ENCODE measurements at regions not wholly inside any gene's neighbourhood (a gene's known extent, or its start where the extent isn't known, plus 50 kb on each side); places are given as distances from the start of the nearest gene placed in this dataset.

DNA sequence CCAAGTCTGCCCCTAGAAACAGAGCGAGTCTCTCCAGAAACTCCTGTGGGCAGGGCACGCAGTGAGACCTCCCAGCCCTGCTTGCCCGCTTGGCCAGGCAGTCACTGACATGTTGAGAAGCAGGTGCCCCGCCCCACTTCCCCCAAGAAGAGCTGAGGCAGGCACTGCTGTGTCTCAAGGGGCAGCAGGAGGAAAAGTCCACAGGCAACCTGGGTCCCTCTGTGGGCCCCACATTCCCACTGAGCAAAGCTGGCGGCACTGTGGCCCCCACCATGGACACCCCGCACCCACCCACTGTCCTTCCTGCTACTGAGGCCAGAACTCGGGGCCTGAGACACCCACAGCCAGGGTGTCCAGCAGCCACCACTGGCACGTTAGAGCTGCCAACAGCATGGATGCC, 137.3 kb upstream of the NKX1-1 start:
- no peak for DNase-seq (ENCODE audit: low read depth)

DNA sequence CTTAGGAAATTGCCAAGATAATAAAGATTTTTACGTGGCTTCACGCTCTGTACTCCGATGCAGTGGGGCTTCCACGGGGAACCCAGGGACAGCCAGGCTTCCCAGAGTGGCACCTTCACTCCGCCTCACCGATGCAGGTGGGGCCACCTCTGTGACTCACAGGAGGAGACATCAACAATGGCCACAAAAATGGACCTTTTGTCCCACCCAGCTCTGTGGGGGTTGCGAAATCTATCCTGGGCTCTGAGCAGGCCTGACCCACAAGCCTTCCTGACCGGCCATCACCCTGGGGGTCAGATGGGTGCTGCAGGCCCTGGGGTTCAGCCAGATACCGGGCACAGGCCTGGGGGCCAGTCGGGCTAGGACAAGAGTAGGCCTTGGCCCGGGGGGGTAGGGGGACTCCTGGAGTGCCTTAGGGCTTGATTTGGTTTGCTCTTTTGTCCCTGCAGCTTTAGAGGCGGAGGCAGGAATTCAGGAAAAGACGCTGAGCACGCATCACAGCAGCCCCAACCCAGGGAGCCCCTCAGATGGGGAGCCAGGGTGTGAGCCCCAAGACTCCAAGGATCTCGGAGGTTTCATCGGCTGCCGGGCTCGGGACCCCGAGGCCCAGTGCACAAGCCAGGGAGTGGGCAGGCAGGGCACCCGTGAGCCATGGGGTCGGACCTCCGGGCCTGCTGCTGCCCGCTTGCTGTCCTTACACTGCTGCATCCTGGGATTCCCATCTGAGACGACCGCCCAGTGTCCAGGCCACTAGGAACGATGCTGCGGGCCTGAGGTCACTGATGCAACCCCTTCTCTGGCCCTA, 136.5 kb upstream of the NKX1-1 start:
- DNase-seq (ENCODE audit: low read depth) = no peak

DNA sequence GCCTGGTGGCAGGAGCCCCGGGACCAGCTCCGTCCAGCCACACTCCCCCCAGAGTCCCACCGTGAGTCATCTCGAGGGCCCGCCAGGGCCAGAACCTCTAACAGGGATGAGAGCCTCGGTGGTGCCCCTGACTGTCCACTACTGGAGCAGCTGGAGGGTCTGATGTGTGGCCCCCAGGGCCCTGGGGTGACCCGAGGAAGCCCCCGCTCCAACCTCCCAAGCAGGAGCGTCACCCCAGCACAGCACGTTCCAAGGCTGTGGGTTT, 135.9 kb upstream of the NKX1-1 start:
- DNase-seq (ENCODE audit: low read depth) = no peak

- DNase-seq (ENCODE audit: low read depth) = no peak
Observed at GRCh38 chr4:1541449-1542225, 135.4 kb upstream of the NKX1-1 start.

DNA sequence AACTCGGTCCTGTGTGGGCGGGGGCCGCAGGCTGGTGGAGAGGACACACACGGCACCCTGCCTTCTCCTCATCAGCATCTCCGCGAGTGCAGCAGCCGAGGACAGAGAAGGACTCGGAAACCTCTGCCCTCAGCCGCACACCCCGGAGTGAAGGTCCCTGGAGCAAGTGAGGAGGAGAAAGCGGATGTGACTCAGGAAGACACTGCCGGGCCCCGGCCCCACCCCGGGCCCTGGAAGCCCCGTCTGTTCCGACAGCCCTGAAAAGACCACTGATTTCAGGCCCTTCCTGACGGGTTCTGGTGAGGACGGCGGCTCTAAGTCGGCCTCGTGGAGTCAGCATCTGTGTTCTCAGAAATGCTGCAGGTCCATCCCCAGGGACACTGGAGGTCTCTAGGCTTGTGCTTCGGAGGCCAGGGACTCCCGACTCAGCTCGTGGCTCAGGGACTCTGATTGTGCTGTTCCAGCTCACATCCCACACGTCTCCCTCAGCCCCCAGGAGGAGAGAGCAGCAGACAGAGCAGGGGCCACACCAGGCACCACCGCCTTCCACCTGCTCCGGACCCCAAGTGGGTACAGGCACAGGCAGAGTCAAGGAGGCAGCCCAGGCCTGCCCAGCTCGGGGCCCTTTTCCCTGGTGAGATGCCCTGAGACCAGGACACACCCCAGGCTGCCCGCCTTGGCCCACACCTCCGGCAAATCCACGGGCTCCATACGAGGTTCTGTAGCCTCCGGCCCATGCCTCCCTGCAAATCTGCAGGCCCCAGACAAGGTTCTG, 134.5 kb upstream of the NKX1-1 start:
- DNase-seq (ENCODE audit: low read depth) = no peak

DNA sequence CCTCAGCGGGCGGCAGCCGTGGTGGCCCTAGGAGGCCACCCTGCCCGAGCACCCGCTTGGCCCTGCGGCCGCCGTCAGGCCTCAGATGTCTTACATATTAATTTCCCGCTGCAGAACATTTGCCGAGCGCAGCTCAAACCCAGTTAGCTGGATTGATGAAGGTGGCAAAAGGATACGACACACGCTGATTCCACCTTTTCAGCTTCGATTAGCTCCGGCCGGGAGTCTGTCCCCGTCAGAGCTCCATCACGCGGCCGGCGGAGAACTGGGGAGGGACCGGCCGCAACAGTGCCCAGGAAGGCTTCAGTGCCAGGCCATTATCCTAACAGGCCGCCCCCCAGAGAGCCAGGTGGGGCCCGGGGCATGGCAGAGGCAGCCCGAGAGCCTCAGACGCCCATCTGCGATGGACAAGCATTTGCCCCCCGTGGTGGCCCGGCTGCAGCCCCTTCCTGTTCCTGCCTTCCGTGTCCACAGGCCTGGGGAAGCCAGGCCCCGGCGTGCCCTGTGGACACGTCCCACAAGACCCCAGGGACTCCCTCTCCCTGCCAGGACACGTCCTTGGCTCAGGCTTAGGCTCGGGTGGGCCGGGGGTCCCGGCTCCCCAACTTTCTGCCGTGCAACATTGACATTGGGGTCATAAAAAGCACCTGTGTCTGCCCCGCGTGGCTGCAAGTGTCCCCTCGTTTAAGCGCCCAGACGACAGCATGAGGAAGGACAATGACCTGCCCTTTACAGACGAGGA, 133.8 kb upstream of the NKX1-1 start:
- no peak for DNase-seq (ENCODE audit: low read depth)

- DNase-seq (ENCODE audit: low read depth) = no peak
Observed at GRCh38 chr4:1538941-1539772, 132.9 kb upstream of the NKX1-1 start.

GRCh38 chr4:1538096-1538410, 131.8 kb upstream of the NKX1-1 start:
- no peak for DNase-seq (ENCODE audit: low read depth)

- no peak for DNase-seq (ENCODE audit: low read depth)
Observed at GRCh38 chr4:1537410-1538095, 131.3 kb upstream of the NKX1-1 start.

DNA sequence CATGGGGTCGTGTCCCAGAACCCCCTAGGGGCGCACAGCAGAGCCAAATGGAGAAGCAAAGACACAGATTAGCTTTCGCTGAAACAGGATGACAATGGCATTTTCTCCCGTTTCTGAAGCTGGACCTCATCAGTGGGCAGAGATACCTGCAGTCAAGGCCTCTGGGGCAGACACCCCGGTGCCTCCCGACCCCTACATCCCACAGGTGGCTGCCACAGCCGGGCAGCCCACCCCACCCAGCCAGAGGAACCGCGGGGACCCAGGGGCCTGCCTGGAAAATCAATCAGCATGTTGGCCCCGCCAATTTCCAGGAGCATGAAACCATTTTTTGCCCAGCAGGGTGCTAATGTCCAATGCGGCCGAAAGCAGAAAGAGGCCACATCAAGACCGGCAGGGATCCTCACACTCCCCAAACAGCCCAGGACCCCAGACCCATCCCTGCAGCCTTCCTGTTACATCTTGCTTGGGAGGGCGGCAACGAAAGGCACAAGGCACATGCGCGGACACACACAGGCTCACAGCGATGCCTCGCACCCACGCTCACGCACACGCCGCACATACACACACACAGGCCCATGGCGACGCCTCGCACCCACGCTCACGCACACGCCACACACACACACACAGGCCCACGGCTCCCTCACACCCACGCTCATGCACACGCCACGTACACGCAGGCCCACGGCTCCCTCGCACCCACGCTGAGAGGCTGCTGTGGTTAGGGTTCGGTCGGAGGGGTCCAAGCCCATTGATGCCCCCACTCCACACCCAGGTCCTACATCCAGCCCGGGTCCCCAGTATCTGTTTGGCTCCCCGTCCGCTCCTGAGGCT, 130.6 kb upstream of the NKX1-1 start:
- no peak for DNase-seq (ENCODE audit: low read depth)

DNA sequence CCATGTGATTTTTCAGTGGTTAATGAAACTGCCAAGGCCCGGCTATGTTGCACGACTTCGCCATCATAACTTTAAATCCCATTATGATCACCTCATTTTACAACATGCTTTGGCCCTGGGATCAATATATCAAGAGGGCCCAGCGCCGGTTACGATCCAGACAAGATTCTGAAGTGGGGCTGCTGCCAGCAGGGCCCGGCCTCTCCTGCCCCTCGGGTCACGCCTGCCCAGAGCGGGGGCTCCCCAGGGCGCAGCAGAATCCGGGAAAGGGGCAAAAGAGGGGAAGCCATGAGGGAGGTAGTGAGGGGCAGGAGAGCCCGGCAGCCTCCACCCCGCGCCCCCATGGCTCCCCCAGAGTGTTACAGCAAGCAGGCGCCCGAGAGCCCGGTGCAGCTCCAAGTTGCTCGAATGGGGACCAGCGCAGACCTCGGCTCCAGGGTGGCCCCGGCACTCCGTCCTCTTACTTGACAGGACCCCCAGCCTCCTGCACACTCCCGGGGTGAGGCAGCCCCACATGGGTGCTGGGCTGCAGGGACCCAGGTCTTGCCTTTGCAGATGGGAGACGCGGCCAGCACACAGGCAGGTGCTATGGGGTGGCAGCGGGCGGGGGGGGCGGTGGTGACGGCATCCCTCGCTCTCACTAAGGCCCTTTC, 129.8 kb upstream of the NKX1-1 start:
- DNase-seq (ENCODE audit: low read depth) = no peak

DNA sequence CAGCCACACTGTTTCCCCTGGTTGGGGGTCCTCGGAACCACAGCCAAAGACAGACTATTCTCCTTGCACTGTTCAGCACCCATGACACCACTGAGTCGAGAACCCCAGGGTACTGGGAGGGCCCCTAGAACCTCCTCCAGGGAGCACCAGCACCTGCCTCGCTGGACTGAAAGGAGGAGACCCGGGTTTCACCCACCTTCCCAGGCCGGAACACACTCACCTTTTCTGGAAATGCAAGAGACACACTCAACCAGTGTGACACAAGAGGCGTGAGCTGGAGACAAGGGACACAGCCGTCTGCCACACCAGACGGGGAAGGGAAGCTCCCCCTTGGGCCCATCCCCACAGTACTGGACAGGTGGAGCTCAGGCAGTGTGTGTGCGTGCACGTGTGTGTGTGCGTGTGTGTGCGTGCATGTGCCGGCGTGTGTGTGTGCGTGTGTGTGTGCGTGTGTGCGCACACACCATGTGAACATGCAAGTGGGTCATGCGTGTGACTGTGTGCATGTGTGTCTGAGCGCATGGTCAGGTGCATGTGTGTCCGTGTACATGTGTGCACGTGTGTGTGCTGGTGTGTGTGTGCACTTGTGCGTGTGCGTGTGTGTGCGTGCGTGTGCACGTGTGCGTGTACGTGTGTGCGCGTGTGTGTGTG, 128.8 kb upstream of the NKX1-1 start:
- no peak for DNase-seq (ENCODE audit: low read depth)

DNA sequence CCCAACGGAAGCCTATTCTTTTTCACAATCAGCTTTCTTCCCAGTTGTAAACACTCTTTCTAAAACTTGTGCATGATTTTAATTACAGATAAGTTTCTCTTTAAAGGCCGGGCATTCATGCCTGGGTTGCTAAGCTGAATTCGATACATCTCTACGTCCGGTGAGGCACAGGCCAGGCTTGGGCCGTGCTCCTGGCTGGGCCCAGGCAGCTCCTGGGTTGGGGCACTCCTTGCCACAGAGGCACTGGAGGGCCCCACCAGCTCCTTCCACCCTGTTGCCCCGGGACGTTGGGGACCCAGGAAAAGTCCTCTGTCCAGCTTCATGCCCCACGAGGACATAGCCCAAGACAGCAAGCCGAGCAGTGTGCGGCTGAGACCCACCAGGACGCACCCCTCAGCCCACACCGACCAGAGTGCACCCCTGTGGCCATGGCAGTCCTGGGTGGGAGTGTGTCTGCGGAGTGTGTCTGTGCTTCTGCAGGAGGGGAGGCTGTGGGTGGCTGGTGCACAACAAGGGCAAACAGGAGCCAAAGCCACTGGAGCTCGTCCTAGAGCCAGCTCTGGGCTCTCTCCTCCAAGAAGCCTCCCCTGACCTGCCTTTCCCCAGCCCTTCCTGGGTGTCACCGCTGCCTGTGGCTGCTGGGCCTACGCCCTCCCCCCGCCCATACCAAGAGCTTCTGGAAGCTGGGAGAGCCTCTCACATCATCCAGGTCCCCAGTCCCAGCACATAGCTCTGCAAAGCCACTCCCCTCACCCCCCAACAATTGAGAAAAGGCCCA, 128.0 kb upstream of the NKX1-1 start:
- DNase-seq (ENCODE audit: low read depth) = no peak

DNA sequence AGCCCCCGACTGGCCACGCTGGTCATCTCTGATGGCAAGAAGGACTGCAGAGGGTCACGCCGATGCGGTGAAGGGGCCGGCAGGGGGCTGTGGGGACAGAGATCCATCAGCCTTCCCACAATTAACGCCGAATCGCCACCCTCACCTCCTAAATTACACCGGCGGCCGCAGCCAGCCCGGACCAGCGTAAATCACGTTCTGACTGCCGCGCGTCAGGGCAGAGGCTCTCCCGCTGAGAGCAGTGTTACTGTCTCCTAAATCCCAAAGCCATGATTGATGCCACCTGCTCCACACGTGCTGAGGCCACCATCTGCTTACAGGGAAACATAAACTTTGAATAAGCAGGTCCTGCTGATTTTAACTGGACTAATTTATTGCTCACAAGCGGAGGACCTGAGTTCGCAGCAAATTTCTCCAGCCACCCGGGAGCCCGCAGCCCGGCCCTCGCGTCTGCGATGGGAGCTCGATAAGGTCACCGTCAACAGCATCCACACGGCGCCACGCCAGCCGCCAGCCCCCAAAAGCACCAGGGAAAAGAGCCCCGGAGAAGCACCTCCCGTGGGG, 127.3 kb upstream of the NKX1-1 start:
- no peak for DNase-seq (ENCODE audit: low read depth)

- no peak for DNase-seq (ENCODE audit: low read depth)
Observed at GRCh38 chr4:1532549-1533395, 126.5 kb upstream of the NKX1-1 start.
